ENCODE measurements at regions not wholly inside any gene's neighbourhood (a gene's known extent, or its start where the extent isn't known, plus 50 kb on each side); places are given as distances from the start of the nearest gene placed in this dataset.

DNA sequence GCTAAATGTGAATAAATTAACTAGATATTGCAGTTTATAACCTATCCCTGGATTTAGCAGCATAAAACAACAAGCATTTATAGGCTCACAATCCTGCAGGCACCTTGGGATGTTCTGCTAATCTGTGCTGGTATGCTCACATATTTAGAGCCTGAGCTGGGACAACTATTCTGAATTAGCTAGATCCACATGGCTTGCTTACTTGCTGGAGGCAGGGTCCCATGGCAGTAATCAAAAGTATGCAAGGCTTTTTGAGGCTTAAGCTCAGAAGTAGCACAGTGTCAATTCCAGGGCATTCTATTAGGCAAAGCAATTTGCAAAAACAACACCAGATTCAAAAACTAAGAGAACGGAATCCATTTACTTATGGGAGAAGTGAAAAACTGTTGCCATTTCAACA, 745.0 kb upstream of the ACO1 start (continued):
- TF ChIP-seq, protein P1, sequence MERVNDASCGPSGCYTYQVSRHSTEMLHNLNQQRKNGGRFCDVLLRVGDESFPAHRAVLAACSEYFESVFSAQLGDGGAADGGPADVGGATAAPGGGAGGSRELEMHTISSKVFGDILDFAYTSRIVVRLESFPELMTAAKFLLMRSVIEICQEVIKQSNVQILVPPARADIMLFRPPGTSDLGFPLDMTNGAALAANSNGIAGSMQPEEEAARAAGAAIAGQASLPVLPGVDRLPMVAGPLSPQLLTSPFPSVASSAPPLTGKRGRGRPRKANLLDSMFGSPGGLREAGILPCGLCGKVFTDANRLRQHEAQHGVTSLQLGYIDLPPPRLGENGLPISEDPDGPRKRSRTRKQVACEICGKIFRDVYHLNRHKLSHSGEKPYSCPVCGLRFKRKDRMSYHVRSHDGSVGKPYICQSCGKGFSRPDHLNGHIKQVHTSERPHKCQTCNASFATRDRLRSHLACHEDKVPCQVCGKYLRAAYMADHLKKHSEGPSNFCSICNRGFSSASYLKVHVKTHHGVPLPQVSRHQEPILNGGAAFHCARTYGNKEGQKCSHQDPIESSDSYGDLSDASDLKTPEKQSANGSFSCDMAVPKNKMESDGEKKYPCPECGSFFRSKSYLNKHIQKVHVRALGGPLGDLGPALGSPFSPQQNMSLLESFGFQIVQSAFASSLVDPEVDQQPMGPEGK (tag by site-specific recombination; IDR thresholded peaks at IDR 0.05), result no peak
- no peak for TF ChIP-seq PRDM1 (tag by site-specific recombination; IDR thresholded peaks at IDR 0.05)
- TF ChIP-seq, protein P2, sequence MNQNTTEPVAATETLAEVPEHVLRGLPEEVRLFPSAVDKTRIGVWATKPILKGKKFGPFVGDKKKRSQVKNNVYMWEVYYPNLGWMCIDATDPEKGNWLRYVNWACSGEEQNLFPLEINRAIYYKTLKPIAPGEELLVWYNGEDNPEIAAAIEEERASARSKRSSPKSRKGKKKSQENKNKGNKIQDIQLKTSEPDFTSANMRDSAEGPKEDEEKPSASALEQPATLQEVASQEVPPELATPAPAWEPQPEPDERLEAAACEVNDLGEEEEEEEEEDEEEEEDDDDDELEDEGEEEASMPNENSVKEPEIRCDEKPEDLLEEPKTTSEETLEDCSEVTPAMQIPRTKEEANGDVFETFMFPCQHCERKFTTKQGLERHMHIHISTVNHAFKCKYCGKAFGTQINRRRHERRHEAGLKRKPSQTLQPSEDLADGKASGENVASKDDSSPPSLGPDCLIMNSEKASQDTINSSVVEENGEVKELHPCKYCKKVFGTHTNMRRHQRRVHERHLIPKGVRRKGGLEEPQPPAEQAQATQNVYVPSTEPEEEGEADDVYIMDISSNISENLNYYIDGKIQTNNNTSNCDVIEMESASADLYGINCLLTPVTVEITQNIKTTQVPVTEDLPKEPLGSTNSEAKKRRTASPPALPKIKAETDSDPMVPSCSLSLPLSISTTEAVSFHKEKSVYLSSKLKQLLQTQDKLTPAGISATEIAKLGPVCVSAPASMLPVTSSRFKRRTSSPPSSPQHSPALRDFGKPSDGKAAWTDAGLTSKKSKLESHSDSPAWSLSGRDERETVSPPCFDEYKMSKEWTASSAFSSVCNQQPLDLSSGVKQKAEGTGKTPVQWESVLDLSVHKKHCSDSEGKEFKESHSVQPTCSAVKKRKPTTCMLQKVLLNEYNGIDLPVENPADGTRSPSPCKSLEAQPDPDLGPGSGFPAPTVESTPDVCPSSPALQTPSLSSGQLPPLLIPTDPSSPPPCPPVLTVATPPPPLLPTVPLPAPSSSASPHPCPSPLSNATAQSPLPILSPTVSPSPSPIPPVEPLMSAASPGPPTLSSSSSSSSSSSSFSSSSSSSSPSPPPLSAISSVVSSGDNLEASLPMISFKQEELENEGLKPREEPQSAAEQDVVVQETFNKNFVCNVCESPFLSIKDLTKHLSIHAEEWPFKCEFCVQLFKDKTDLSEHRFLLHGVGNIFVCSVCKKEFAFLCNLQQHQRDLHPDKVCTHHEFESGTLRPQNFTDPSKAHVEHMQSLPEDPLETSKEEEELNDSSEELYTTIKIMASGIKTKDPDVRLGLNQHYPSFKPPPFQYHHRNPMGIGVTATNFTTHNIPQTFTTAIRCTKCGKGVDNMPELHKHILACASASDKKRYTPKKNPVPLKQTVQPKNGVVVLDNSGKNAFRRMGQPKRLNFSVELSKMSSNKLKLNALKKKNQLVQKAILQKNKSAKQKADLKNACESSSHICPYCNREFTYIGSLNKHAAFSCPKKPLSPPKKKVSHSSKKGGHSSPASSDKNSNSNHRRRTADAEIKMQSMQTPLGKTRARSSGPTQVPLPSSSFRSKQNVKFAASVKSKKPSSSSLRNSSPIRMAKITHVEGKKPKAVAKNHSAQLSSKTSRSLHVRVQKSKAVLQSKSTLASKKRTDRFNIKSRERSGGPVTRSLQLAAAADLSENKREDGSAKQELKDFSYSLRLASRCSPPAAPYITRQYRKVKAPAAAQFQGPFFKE (tag by site-specific recombination; IDR thresholded peaks at IDR 0.05; ENCODE audit: borderline replicate concordance), result no peak
- no peak for TF ChIP-seq BCL11B (tag by site-specific recombination; IDR thresholded peaks at IDR 0.05; ENCODE audit: low read depth)
- TF ChIP-seq ZNF404 (tag by site-specific recombination; IDR thresholded peaks at IDR 0.05), result no peak
- no peak for TF ChIP-seq ZBTB8A (tag by site-specific recombination; IDR thresholded peaks at IDR 0.05)
- TF ChIP-seq ZNF146 (tag by site-specific recombination; IDR thresholded peaks at IDR 0.05), result no peak
- no peak for TF ChIP-seq ZNF311 (tag by site-specific recombination; IDR thresholded peaks at IDR 0.05; ENCODE audit: borderline replicate concordance)
- no peak for TF ChIP-seq FEZF1 (tag by site-specific recombination; IDR thresholded peaks at IDR 0.05)

DNA sequence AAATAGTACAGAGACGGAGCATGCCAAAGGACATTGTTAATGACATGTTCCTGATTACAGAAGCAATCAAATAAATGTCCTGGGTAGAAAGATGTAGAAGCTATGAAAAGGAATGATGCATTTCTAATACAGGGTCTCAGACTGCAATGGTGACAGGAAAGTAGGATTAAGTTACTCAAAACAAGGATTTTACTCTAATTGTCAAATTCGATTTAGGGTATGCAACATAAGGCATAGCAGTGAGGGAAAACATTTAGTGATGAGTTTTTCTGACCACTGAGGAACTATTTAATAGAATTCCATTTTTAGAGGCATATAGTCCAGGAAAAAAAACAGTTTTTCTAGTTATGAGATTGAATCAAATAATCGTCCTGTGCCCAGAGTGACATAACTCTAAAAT, 715.1 kb upstream of the ACO1 start:
- ChIA-PET CTCF (no interaction called here), POLR2A (no interaction called here)
- Histone ChIP-seq H3K4me1 (ENCODE audit: control insufficient read depth, insufficient read depth, low read length) (no peaks in the 10 kb centered on the region), H3K36me3 (ENCODE audit: control insufficient read depth in 2 of 2, insufficient read depth in 1 of 2, low read length in 2 of 2) (no peaks in the 10 kb centered on the region), H3K27ac (ENCODE audit: extremely low read depth, low read depth, low read length) (no peak overlapping the region), H3K4me3 (ENCODE audit: low read depth, low read length) (no peak overlapping the region), H3K9me3 (ENCODE audit: control insufficient read depth, insufficient read depth, low read depth, low read length) (no peaks in the 10 kb centered on the region)
- TF ChIP-seq ZNF221 (tag by site-specific recombination; IDR thresholded peaks at IDR 0.05; ENCODE audit: borderline replicate concordance) (no peak), ZNF624 (tag by site-specific recombination; IDR thresholded peaks at IDR 0.05) (no peak), ZFHX2 (tag by site-specific recombination; conservative IDR thresholded peaks at IDR 0.05) (no peak)
- TF ChIP-seq, protein P3, sequence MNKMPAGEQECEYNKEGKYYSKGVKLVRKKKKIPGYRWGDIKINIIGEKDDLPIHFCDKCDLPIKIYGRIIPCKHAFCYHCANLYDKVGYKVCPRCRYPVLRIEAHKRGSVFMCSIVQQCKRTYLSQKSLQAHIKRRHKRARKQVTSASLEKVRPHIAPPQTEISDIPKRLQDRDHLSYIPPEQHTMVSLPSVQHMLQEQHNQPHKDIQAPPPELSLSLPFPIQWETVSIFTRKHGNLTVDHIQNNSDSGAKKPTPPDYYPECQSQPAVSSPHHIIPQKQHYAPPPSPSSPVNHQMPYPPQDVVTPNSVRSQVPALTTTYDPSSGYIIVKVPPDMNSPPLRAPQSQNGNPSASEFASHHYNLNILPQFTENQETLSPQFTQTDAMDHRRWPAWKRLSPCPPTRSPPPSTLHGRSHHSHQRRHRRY (tag by site-specific recombination; IDR thresholded peaks at IDR 0.05), result no peak

DNA sequence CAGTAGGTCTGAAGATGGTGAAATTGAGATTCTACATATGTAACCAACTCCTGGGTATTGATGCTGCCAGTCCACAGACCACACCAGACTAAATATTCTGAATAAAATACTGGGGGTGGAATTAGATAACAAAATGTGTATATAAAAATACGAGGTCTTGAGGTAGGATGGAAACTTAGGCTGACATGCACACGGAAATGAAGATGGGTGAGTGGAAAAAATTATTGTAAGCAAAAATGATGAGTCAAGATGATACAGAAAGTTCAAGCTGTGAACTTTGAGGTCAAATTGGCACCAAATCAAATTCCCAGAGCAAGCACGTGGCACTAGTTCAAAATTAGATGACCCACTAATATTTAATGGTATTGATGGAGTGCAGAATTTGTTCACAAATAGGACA, 713.4 kb upstream of the ACO1 start:
- CTCF ChIA-PET, result no interaction called here
- H3K36me3 ChIP-seq (ENCODE audit: control insufficient read depth in 2 of 2, insufficient read depth in 1 of 2, low read length in 2 of 2), result no peaks in the 10 kb centered on the region
- no peak overlapping the region for H3K27ac ChIP-seq (ENCODE audit: extremely low read depth, low read depth, low read length)
- TF ChIP-seq GLIS1 (tag by site-specific recombination; IDR thresholded peaks at IDR 0.05) (no peak), ZNF37A (tag by site-specific recombination; IDR thresholded peaks at IDR 0.05) (no peak), OSR2 (tag by site-specific recombination; IDR thresholded peaks at IDR 0.05) (no peak), KLF10 (tag by site-specific recombination; IDR thresholded peaks at IDR 0.05) (no peak), ZNF701 (tag by site-specific recombination; IDR thresholded peaks at IDR 0.05) (no peak)
- TF ChIP-seq, protein P4, sequence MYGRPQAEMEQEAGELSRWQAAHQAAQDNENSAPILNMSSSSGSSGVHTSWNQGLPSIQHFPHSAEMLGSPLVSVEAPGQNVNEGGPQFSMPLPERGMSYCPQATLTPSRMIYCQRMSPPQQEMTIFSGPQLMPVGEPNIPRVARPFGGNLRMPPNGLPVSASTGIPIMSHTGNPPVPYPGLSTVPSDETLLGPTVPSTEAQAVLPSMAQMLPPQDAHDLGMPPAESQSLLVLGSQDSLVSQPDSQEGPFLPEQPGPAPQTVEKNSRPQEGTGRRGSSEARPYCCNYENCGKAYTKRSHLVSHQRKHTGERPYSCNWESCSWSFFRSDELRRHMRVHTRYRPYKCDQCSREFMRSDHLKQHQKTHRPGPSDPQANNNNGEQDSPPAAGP (tag by site-specific recombination; IDR thresholded peaks at IDR 0.05), result no peak
- no peak overlapping the region for H3K4me3 ChIP-seq (ENCODE audit: low read depth, low read length)
- no peaks in the 10 kb centered on the region for H3K9me3 ChIP-seq (ENCODE audit: control insufficient read depth, insufficient read depth, low read depth, low read length)
- H3K4me1 ChIP-seq (ENCODE audit: control insufficient read depth, insufficient read depth, low read length), result no peaks in the 10 kb centered on the region
- POLR2A ChIA-PET, result no interaction called here

All from HEK293 (cell line).